HEK293 (cell line): ENCODE measurements at regions not wholly inside any gene's neighbourhood (a gene's known extent, or its start where the extent isn't known, plus 50 kb on each side); places are given as distances from the start of the nearest gene placed in this dataset.

Experiments used
- CTCF ChIA-PET: fragments of 350-600 bp; formaldehyde crosslinking; extraction: SDS; loops from one replicate; lab custom pipeline; 2021; ENCODE audit warnings: antibody characterized with exemption; lab: Yijun Ruan, JAX
- POLR2A ChIA-PET: fragments of 300-600 bp; formaldehyde crosslinking; extraction: SDS; loops from one replicate; lab custom pipeline; 2020; ENCODE audit warnings: antibody characterized with exemption, inconsistent platforms; lab: Yijun Ruan, JAX
- H3K27ac ChIP-seq: fragments of 200-500 bp; sonication (Bioruptor generic); 2 replicates; pipeline ENCODE4 v1.5.1; 2014; ENCODE audit warnings: low read depth, low read length, control low read depth, inconsistent platforms; ENCODE audit errors: extremely low read depth
- H3K36me3 ChIP-seq, 2 experiments: fragments of 200-500 bp in 1 of 2; sonication (Bioruptor generic) in 1 of 2; 1 replicate in 1 of 2; 2 replicates in 1 of 2; pipeline ENCODE4 v1.5.1; 2014 to 2017; ENCODE audit warnings: inconsistent platforms in 2 of 2, low read length in 2 of 2; ENCODE audit not compliant: control insufficient read depth in 2 of 2, insufficient read depth in 1 of 2
- H3K4me1 ChIP-seq: fragments of 200-500 bp; sonication (Bioruptor generic); 2 replicates; pipeline ENCODE4 v1.5.1; 2014; ENCODE audit warnings: mild to moderate bottlenecking, low read length, inconsistent platforms; ENCODE audit not compliant: control insufficient read depth, insufficient read depth
- H3K4me3 ChIP-seq: 2 replicates; pipeline ENCODE4 v1.5.1; 2011; ENCODE audit warnings: low read depth, mild to moderate bottlenecking, control low read depth, low read length, moderate library complexity
- H3K9me3 ChIP-seq: fragments of 200-500 bp; sonication (Bioruptor generic); 2 replicates; pipeline ENCODE4 v1.5.1; 2014; ENCODE audit warnings: low read depth, low read length, inconsistent platforms; ENCODE audit not compliant: control insufficient read depth, insufficient read depth
- ATF2 ChIP-seq: fragments of 450-650 bp; formaldehyde crosslinking; IDR thresholded peaks from 2 replicates; pipeline ENCODE4 v1.5.1; 2016; ENCODE audit warnings: missing biosample characterization, missing genetic modification characterization, low read depth
- EGR2 ChIP-seq: fragments of 450-650 bp; formaldehyde crosslinking; IDR thresholded peaks from 2 replicates; pipeline ENCODE4 v1.5.1; 2016; ENCODE audit warnings: low read depth, missing biosample characterization, missing genetic modification characterization
- GLIS1 ChIP-seq: fragments of 450-650 bp; formaldehyde crosslinking; IDR thresholded peaks from 2 replicates; pipeline ENCODE4 v1.5.1; 2016; ENCODE audit warnings: missing biosample characterization, missing genetic modification characterization
- KLF16 ChIP-seq: fragments of 450-650 bp; formaldehyde crosslinking; IDR thresholded peaks from 2 replicates; pipeline ENCODE4 v1.5.1; 2017; ENCODE audit warnings: missing biosample characterization, missing genetic modification characterization
- KLF7 ChIP-seq: fragments of 450-650 bp; formaldehyde crosslinking; IDR thresholded peaks from 2 replicates; pipeline ENCODE4 v1.5.1; 2016; ENCODE audit warnings: missing biosample characterization, missing genetic modification characterization, borderline replicate concordance
- PRDM1 ChIP-seq: fragments of 450-650 bp; formaldehyde crosslinking; IDR thresholded peaks from 2 replicates; pipeline ENCODE4; 2016; ENCODE audit warnings: missing biosample characterization, missing genetic modification characterization
- ZBTB6 ChIP-seq: fragments of 450-650 bp; formaldehyde crosslinking; IDR thresholded peaks from 2 replicates; pipeline ENCODE4 v1.5.1; 2017; ENCODE audit warnings: missing biosample characterization, missing genetic modification characterization
- ZNF10 ChIP-seq: fragments of 450-650 bp; formaldehyde crosslinking; IDR thresholded peaks from 2 replicates; pipeline ENCODE4 v1.5.1; 2017; ENCODE audit warnings: missing biosample characterization, missing genetic modification characterization
- ZNF211 ChIP-seq: fragments of 450-650 bp; formaldehyde crosslinking; IDR thresholded peaks from 2 replicates; pipeline ENCODE4 v1.5.1; 2016; ENCODE audit warnings: low read depth, missing biosample characterization, missing genetic modification characterization
- ZNF274 ChIP-seq, 2 experiments: fragments of 200-500 bp in 1 of 2; fragments of 450-650 bp in 1 of 2; sonication (Bioruptor generic) in 1 of 2; formaldehyde crosslinking in 1 of 2; IDR thresholded peaks; 2 replicates each; pipeline versions ENCODE4 v1.5.1 to v1.6.1; 2014 to 2016; ENCODE audit warnings: borderline replicate concordance in 1 of 2, inconsistent platforms in 1 of 2, low read length in 1 of 2, missing biosample characterization in 1 of 2, missing genetic modification characterization in 1 of 2
- ZNF394 ChIP-seq: fragments of 450-650 bp; formaldehyde crosslinking; IDR thresholded peaks from 2 replicates; pipeline ENCODE4 v1.5.1; 2016; ENCODE audit warnings: missing biosample characterization, missing genetic modification characterization, mild to moderate bottlenecking, moderate library complexity, borderline replicate concordance
- ZNF473 ChIP-seq: fragments of 450-650 bp; formaldehyde crosslinking; IDR thresholded peaks from 2 replicates; pipeline ENCODE4 v1.5.1; 2017; ENCODE audit warnings: missing biosample characterization, missing genetic modification characterization
- ZSCAN30 ChIP-seq: fragments of 450-650 bp; IDR thresholded peaks from 2 replicates; pipeline ENCODE4 v1.5.1; 2018; ENCODE audit warnings: missing biosample characterization, mild to moderate bottlenecking, missing genetic modification characterization, moderate library complexity
- TF ChIP-seq, protein P1 (sequence below): fragments of 450-650 bp; formaldehyde crosslinking; IDR thresholded peaks from 2 replicates; pipeline ENCODE4 v1.5.1; 2016; ENCODE audit warnings: missing biosample characterization, missing genetic modification characterization
- TF ChIP-seq, protein P2 (sequence below): fragments of 450-650 bp; IDR thresholded peaks from 2 replicates; pipeline ENCODE4 v1.5.1; 2018; ENCODE audit warnings: missing biosample characterization, mild to moderate bottlenecking, missing genetic modification characterization

- TF ChIP-seq ZNF10 (tag by site-specific recombination), result peak; percentile 99
- no peak for TF ChIP-seq KLF16 (tag by site-specific recombination)
- no peak overlapping the region for H3K4me3 ChIP-seq
- POLR2A ChIA-PET, result no interaction called here
- CTCF ChIA-PET, result no interaction called here
- H3K27ac ChIP-seq, result no peak overlapping the region
- H3K36me3 ChIP-seq, result no peaks in the 10 kb centered on the region
- no peaks in the 10 kb centered on the region for H3K9me3 ChIP-seq
- no peaks in the 10 kb centered on the region for H3K4me1 ChIP-seq
Observed at GRCh38 chr6:169895000-169895759, 143.8 kb downstream of the ERMARD start.

- ChIA-PET POLR2A (no interaction called here), CTCF (no interaction called here)
- H3K9me3 ChIP-seq, result no peaks in the 10 kb centered on the region
- TF ChIP-seq ZNF473 (tag by site-specific recombination), result no peak
- TF ChIP-seq ZNF274 (IDR thresholded peaks at IDR 0.05; ENCODE audit: low read length), result no peak
- TF ChIP-seq ZNF274 (tag by site-specific recombination; IDR thresholded peaks at IDR 0.05; ENCODE audit: borderline replicate concordance), result no peak
- TF ChIP-seq GLIS1 (tag by site-specific recombination), result no peak
- no peak for TF ChIP-seq ATF2 (tag by site-specific recombination)
- TF ChIP-seq, protein P1, sequence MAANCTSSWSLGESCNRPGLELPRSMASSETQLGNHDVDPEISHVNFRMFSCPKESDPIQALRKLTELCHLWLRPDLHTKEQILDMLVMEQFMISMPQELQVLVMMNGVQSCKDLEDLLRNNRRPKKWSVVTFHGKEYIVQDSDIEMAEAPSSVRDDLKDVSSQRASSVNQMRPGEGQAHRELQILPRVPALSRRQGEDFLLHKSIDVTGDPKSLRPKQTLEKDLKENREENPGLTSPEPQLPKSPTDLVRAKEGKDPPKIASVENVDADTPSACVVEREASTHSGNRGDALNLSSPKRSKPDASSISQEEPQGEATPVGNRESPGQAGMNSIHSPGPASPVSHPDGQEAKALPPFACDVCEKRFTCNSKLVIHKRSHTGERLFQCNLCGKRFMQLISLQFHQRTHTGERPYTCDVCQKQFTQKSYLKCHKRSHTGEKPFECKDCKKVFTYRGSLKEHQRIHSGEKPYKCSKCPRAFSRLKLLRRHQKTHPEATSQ (tag by site-specific recombination), result no peak
- no peak for TF ChIP-seq EGR2
- TF ChIP-seq KLF7 (tag by site-specific recombination), result no peak
- TF ChIP-seq ZNF394 (tag by site-specific recombination), result no peak
- TF ChIP-seq ZSCAN30 (tag by site-specific recombination), result no peak
- H3K4me1 ChIP-seq, result no peaks in the 10 kb centered on the region
- H3K4me3 ChIP-seq, result no peak overlapping the region
- H3K36me3 ChIP-seq, result no peaks in the 10 kb centered on the region
- no peak overlapping the region for H3K27ac ChIP-seq
Observed at GRCh38 chr6:169894377-169894960, 143.0 kb downstream of the ERMARD start.

DNA sequence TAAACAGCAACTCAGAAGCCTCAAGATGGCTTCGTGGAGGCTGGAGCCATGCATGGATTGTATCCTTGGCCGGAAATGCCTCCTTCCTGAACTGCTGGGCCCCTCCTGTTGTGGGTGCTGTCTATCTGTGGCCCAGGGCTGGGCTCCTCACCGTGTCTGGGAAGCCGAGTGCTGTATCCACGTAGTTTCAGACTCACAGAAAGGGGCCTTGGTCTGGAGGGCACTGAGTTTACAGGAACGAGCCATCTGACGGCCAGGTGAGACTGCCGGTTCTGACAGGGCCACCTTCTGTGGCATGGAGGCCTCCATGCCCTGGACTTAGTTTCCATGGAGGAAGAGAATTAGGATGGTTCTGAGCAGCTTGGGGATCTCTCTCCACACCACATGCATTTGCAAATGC, 142.2 kb downstream of the ERMARD start:
- Histone ChIP-seq H3K27ac (no peak overlapping the region), H3K4me3 (no peak overlapping the region), H3K4me1 (no peaks in the 10 kb centered on the region), H3K9me3 (no peaks in the 10 kb centered on the region), H3K36me3 (no peaks in the 10 kb centered on the region)
- POLR2A ChIA-PET, result no interaction called here
- CTCF ChIA-PET, result no interaction called here
- TF ChIP-seq PRDM1 (tag by site-specific recombination), result no peak
- no peak for TF ChIP-seq ZNF394 (tag by site-specific recombination)
- TF ChIP-seq ZNF211 (tag by site-specific recombination), result no peak

- Histone ChIP-seq H3K9me3 (no peaks in the 10 kb centered on the region), H3K36me3 (no peaks in the 10 kb centered on the region), H3K4me3 (no peak overlapping the region), H3K4me1 (no peaks in the 10 kb centered on the region), H3K27ac (no peak overlapping the region)
- TF ChIP-seq, protein P2, sequence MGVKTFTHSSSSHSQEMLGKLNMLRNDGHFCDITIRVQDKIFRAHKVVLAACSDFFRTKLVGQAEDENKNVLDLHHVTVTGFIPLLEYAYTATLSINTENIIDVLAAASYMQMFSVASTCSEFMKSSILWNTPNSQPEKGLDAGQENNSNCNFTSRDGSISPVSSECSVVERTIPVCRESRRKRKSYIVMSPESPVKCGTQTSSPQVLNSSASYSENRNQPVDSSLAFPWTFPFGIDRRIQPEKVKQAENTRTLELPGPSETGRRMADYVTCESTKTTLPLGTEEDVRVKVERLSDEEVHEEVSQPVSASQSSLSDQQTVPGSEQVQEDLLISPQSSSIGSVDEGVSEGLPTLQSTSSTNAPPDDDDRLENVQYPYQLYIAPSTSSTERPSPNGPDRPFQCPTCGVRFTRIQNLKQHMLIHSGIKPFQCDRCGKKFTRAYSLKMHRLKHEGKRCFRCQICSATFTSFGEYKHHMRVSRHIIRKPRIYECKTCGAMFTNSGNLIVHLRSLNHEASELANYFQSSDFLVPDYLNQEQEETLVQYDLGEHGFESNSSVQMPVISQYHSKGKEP (tag by site-specific recombination), result no peak
- TF ChIP-seq ZNF394 (tag by site-specific recombination) (no peak), ZBTB6 (peak; percentile 36; the same call in 1 of the 2 replicates)
- ChIA-PET CTCF (no interaction called here), POLR2A (no interaction called here)
Observed at GRCh38 chr6:169891846-169892245, 140.4 kb downstream of the ERMARD start.
